ENCODE measurements at regions not wholly inside any gene's neighbourhood (a gene's known extent, or its start where the extent isn't known, plus 50 kb on each side); places are given as distances from the start of the nearest gene placed in this dataset.

GRCh38 chr2:180461761-180462160 lies 454.7 kb upstream of the CWC22 start:
- DNase-seq (ENCODE audit: low spot score): no peak

DNA sequence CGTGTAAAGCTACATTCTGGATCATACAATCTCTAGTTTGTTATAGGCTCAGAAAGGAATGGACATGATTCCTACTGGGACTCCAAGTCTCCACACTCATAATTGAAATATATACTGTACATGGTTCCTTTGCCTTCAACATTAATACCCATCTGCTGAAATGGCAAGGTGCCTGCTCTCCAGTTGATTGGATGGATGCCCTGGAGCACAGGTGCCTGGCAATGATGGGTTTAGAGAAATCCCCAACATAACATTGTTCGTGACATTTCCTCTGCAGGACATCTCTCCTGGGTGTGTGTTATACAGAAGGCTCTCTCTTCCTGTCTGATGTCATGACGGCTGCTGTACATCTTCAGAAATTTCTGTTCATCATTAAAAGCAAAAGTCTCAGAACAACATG lies 449.7 kb upstream of the CWC22 start:
- DNase-seq (ENCODE audit: low spot score): no peak

GRCh38 chr2:180450841-180451240 lies 443.7 kb upstream of the CWC22 start:
- no peak for DNase-seq (ENCODE audit: low spot score)

DNA sequence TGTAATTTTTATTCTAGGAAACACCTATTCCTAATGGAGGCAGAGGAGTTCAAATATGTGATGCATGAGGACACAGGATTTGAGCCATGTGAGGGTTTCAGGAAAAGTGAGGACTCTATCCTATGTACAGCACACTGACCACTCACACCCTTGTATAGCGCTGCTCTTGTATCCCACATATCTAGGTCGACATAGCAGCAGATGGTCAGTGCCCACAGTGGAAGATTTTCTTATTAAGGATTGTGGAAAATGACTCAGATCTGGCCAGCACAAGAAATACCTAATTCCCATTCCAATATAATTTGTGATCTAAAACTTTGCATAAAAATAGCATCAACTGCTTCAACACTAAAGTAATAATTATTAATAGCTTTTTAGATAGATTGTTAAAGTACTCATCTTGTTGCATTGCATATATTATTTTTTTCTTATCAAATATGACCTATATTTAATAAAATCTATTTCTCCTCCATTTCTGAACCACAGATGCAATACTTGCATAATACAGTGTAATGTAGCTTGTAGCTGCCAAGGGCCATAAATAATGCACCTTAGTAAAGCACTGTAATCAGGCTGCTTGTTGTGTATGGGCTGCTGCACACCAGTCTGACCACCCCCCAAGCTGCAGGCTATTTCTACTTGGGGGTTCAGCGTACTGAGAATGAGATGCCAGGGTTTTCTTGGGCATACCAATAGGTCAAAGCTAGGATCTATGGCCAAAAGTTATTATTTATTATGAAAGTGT lies 442.2 kb upstream of the CWC22 start:
- no peak for DNase-seq (ENCODE audit: low spot score)

DNA sequence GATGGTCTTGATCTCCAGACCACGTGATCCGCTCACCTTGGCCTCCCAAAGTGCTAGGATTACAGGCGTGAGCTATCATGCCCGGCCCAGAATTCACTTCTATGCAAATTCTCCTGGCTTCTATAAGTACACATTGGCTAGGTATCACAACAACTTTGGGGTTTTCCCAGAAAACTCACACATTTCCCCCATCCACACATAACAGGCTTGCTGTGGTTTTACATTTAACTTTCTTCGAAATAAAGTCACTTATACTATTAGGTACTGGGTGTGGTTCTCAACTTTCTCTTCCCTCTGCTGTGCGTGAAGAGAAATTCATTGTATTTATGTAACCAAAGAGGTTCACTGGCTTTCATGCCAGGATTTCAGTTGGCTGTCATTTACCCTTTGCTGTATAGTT lies 439.4 kb upstream of the CWC22 start:
- DNase-seq (ENCODE audit: low spot score): no peak

- DNase-seq (ENCODE audit: low spot score): no peak
These were observed 436.8 kb upstream of the CWC22 start for GRCh38 chr2:180443888-180444287.

DNA sequence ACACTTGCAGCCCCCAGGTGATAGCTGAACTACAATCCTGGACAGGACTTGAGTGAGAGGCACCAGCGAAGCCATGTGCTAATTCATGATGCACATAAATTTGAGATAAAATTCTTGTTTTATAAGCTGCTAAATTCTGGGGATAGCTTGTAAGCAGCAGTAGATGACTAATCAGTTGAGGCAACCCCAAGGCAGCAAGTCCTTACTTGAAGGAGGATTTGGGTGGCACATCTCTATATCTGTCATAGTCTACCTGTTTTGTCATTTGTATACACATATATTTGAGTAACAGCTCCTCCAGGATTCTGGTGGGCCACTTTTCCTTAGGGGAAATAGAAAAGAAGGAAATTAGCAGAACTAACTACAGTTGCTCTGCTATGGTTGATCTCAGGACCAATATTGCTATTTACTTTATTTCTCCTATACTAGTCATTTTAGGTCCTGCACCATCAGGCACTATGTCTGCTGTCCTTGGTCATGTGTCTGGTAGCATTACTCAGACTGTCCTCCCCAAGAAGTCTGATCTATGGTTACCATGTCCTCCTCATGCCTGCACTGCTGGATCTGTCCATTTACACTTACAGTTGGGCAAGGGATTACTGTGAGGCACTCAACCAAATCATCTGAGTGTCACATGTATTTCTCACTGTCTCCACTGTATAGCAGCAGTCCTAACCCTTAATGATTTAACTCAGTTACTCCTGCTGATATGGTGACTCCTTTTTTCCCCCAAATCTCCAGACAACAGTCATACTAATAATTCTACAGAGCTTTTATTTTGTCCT lies 436.0 kb upstream of the CWC22 start:
- no peak for DNase-seq (ENCODE audit: low spot score)

DNA sequence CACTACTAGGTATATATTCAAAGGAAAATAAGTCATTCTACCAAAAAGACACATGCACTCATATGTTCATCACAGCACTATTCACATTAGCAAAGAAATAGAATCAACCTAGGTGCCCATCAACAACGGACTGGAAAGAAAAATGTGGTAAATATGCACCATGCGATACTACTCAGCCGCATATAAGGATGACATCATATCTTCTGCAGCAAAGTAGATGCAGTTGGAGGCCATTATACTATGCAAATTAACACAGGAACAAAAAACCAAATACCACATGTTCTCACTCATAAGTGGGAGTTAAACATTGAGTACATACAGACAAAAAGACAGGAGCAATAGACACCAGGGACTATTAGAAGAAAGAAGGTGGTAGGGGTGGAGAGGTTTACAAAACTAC lies 412.1 kb upstream of the CWC22 start:
- no peak for DNase-seq (ENCODE audit: low spot score)

DNA sequence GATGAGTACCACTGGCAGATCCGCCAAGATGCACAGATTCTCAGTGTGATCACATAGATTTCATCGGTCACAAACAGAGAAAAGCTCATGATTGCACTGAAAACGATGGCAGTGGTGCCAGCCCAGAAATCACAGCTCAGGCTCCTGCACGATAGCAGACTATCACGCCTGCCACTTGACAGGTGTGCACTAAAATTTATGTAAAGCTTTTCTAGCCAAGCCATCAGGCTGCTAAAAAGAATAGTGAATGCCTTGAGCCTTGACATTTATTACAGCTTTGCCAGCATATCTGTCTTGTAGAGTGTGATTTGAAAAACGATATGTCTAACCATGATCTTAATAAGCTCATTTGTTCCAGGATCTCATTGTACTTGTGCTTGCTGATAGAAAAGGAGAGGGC lies 409.5 kb upstream of the CWC22 start:
- DNase-seq (ENCODE audit: low spot score): no peak

- no peak for DNase-seq (ENCODE audit: low spot score)
These were observed 406.2 kb upstream of the CWC22 start for GRCh38 chr2:180413336-180413735.

- DNase-seq (ENCODE audit: low spot score): no peak
These were observed 405.1 kb upstream of the CWC22 start for GRCh38 chr2:180412219-180412618.

- no peak for DNase-seq (ENCODE audit: low spot score)
These were observed 404.6 kb upstream of the CWC22 start for GRCh38 chr2:180411661-180412060.

DNA sequence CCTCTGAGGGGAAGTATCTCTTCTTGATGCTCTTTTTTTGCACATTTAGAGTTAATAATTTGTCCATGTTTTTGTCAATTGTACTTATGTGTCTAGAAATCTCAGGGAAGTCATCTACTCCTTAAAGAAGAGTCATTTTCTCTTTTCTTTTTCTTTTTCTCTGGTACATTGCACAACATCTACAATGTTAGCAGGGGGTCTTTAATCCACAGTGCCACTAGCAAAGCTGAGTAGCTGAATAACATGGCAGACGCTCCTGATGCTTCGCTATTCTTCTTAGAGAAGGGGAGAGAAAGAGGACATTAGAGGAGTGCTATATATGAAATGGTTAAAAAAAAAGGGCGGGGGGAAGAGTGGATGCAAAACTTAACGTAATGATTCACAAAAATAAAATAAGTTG lies 399.6 kb upstream of the CWC22 start:
- no peak for DNase-seq (ENCODE audit: low spot score)

GRCh38 chr2:180405520-180405919 lies 398.4 kb upstream of the CWC22 start:
- DNase-seq (ENCODE audit: low spot score): no peak

DNA sequence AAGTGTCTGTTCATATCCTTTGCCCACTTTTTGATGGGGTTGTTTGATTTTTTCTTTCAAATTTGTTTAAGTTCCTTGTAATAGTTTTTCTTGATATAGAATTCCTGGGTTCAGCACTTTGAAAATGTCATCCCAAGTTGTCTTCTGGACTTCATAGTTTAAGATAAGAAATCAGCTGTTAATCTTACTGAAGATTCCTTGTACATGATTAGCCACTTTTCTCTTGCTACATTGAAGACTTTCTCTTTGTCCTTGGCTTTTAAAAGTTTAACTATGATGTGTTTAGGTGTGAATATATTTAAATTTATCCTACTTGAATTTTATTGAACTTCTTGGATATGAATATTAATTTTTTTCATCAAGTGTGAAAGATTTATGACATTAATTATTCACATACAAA lies 387.2 kb upstream of the CWC22 start:
- no peak for DNase-seq (ENCODE audit: low spot score)

DNA sequence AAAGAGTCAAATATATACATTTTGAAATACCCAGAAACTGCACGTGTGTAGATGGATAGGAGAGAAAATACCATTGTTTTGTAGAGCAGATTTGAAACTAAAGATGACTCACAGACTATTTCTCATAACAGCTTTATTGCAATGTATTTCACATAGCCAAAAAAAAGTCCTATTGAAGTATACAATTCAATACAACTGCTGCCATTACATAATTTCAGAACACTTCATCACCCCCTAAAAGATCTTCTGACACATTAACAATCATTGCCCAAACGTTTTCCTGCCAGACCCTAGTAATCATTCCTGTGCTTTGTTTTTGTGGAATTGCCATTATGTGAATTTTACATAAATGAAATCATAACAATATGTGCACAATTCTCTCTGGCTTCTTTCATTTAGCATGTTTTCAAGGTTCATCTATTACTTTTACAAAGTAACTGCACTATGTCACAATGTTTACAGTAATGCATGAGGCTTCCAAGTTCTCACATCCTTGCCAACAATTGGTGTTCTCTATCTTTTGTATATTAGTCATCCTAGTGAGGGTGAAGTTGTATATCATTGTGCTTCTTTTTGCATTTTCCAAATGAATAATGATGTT lies 378.6 kb upstream of the CWC22 start:
- DNase-seq (ENCODE audit: low spot score): no peak

DNA sequence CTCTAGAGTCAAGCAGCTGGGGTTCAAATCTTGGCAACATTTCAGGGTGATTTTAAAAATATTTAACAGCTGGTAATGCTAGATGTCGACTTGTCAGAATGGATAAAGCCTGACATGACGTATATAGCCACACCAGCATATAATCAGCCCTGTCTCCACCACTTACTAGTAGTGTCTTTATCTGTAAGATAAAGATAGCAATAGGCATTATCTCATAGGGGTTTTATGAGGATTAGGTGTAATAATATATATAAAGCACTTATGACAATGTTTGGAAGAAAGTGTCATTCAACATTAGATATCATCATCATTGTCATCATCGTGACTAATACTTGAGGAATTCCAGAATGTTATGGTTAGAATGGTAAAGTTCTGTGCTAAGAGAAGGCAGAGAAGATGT lies 369.0 kb upstream of the CWC22 start:
- no peak for DNase-seq (ENCODE audit: low spot score)

DNA sequence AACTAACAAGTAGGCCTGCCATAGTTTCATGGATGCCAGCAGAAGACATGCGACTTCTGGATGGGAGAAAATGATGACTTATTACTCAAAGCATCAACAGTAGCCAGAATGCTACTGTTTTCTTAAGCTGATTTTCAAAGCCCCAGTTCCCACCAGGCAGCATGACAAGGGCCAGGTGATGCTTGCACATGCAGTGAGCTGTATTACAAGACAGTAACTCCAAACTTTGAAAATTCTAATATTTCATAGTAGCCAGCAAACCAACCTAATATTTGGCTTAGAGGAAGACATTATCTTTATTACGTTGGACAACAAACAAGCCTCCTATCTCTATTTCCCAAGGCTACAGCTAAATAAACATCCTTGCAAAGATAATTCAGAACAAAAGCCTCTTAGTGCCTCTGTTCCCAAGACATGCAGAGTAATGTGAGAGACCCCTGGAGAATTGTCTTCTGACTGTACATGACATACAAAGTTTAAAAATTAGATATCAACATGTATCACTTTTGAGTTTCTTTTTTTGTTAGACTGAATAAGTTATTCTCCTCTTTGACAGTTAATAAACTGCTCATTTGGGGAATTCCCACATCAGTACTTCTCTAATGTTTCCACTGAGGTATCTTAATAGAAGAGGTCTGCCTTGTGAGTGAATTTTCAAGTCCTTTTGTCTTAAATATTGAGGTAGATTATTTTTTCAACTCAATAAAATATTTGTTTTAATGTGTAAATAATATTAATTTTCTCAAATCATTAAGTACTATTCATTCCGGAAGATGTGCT lies 367.6 kb upstream of the CWC22 start:
- DNase-seq (ENCODE audit: low spot score): no peak

- DNase-seq (ENCODE audit: low spot score): no peak
These were observed 363.6 kb upstream of the CWC22 start for GRCh38 chr2:180370511-180371205.

DNA sequence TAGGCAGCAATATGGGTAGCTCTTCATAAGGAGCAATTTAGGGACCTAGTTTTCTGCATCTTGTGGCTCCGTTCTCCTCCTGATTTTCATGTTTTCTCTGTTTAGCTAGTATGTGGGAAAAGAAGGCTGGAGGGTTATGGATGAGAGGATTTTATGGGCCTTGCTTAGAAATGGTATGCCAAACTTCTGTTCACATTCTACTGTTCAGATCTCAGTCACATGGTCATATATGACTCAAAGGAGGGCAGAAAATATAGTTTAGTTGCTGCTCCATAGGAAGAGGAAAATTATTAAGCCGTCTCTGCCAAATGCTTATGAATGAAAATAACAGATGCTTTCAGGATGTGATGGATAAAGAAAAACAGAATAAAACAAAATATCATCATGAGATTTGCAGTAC lies 361.8 kb upstream of the CWC22 start:
- no peak for DNase-seq (ENCODE audit: low spot score)

DNA sequence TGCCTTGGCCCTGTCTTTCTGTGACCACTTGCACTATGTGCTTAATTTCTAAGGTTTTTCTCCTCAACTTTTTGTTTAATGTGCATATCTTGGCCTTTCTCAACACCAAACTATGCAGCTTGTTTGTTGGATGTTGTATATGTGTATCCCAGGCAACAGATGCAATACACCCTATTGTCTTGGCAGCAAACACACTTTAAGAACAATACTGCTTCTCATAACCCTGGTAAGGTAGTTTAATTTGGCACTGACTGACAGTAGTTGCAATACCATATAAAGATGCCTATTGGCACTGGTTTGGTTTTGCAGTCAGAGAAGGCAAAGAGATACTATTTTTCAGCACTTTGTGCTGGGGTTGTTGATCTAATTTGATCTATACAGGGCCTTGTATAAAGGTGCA lies 360.7 kb upstream of the CWC22 start:
- no peak for DNase-seq (ENCODE audit: low spot score)

- no peak for DNase-seq (ENCODE audit: low spot score)
These were observed 359.4 kb upstream of the CWC22 start for GRCh38 chr2:180366481-180366880.
